Body of pancreas (tissue), 4 donors: ENCODE measurements at regions not wholly inside any gene's neighbourhood (a gene's known extent, or its start where the extent isn't known, plus 50 kb on each side); places are given as distances from the start of the nearest gene placed in this dataset.

Experiments used
- POLR2A ChIP-seq, 3 donors: fragments of 450-650 bp; IDR thresholded peaks; one replicate each; pipeline ENCODE4 v1.6.1; 2016; ENCODE audit warnings: antibody characterized with exemption in 3 of 3, mild to moderate bottlenecking in 2 of 3
- TF ChIP-seq, protein P1 (sequence below), 7 experiments: fragments of 450-650 bp in 4 of 7; fragments of 200-600 bp in 3 of 7; sonication (generic) in 3 of 7; IDR thresholded peaks; one replicate each; pipeline ENCODE4 v1.5.1; 2016 to 2019; ENCODE audit warnings: antibody characterized with exemption in 7 of 7

DNA sequence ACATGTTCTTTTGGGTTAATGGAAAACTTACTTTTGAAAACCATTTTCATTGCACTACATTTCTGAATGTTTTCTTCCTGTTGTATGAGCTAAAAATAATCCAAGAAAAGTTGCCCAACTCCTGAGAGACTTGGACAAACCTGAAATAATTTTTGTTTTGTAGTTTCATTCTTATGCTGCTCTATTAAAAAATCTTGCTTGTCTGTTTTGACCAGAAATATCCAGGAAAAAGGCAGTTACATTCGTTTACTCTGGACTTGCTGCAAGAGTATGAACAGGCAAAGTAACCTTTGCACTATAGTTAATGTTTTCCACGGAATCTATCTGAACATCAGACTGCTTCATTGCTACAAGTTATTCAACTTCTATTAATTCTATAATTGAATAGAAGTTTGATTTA lies 200.1 kb upstream of the DAB2 start:
- TF ChIP-seq, protein P1, sequence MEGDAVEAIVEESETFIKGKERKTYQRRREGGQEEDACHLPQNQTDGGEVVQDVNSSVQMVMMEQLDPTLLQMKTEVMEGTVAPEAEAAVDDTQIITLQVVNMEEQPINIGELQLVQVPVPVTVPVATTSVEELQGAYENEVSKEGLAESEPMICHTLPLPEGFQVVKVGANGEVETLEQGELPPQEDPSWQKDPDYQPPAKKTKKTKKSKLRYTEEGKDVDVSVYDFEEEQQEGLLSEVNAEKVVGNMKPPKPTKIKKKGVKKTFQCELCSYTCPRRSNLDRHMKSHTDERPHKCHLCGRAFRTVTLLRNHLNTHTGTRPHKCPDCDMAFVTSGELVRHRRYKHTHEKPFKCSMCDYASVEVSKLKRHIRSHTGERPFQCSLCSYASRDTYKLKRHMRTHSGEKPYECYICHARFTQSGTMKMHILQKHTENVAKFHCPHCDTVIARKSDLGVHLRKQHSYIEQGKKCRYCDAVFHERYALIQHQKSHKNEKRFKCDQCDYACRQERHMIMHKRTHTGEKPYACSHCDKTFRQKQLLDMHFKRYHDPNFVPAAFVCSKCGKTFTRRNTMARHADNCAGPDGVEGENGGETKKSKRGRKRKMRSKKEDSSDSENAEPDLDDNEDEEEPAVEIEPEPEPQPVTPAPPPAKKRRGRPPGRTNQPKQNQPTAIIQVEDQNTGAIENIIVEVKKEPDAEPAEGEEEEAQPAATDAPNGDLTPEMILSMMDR (IDR thresholded peaks at IDR 0.05) = no peak
- TF ChIP-seq POLR2A (IDR thresholded peaks at IDR 0.05) = no peak
